ENCODE measurements at regions not wholly inside any gene's neighbourhood (a gene's known extent, or its start where the extent isn't known, plus 50 kb on each side); places are given as distances from the start of the nearest gene placed in this dataset.

DNA sequence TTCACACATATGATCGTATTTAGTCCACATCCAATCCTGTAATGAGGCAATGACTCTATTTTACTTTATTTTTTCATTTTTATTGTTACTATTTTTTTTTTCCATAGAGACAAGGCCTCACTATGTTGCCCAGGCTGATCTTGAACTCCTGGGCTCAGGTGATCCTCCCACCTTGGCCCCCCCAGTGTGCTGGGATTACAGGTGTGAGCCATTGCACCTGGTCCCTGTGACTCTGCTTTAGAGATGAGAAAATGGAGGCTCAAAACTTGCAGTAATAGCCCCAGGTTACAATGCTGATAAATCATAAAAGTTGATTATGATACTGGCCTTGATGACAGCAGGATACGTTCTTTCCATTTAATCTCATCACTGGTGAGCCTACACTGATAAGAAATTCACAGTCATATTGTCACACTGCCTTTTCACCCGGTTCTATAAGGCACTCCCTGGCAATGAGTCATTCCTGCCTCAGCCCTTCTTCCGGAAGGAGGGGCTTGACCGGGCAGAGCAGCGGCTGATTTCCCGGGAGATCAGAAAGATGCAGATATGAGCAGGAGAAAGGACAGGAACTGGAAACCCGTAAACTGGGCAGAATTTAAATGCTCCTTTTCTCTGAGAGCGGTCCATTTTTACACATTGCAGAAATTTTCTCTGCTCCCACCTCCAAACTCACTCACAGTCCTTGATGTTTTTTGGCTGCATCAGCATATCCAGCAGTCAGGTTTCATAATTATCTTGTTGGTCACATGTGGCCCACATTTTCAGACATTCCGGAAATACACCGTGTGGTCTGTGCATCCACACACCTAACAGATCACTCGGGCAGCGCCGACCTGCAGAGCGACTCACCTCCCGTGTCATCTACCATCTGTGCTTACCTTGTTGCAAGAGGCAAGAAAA is 616.4 kb downstream of the EFNB2 start:
- no peaks in the 10 kb centered on the region for H3K27me3 ChIP-seq
- no peaks in the 10 kb centered on the region for H3K36me3 ChIP-seq
- no peaks in the 10 kb centered on the region for H3K4me1 ChIP-seq
- intact Hi-C loops (cut with DNase I): no loop called here
- DNase-seq (ENCODE audit: low spot score in 2 of 2): no peak
- no peaks in the 10 kb centered on the region for H3K9me3 ChIP-seq
- H3K27ac ChIP-seq: no peak overlapping the region
- H3K4me3 ChIP-seq: no peak overlapping the region
- TF ChIP-seq, protein P1, sequence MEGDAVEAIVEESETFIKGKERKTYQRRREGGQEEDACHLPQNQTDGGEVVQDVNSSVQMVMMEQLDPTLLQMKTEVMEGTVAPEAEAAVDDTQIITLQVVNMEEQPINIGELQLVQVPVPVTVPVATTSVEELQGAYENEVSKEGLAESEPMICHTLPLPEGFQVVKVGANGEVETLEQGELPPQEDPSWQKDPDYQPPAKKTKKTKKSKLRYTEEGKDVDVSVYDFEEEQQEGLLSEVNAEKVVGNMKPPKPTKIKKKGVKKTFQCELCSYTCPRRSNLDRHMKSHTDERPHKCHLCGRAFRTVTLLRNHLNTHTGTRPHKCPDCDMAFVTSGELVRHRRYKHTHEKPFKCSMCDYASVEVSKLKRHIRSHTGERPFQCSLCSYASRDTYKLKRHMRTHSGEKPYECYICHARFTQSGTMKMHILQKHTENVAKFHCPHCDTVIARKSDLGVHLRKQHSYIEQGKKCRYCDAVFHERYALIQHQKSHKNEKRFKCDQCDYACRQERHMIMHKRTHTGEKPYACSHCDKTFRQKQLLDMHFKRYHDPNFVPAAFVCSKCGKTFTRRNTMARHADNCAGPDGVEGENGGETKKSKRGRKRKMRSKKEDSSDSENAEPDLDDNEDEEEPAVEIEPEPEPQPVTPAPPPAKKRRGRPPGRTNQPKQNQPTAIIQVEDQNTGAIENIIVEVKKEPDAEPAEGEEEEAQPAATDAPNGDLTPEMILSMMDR (IDR thresholded peaks at IDR 0.05): no peak

- intact Hi-C loops (cut with DNase I): no loop called here
- DNase-seq (ENCODE audit: low spot score in 2 of 2): no peak
- H3K4me1 ChIP-seq: no peaks in the 10 kb centered on the region
- no peaks in the 10 kb centered on the region for H3K27me3 ChIP-seq
- H3K9me3 ChIP-seq: no peaks in the 10 kb centered on the region
- H3K27ac ChIP-seq: no peak overlapping the region
- TF ChIP-seq, protein P1 (IDR thresholded peaks at IDR 0.05): no peak
- H3K4me3 ChIP-seq: no peak overlapping the region
- H3K36me3 ChIP-seq: no peaks in the 10 kb centered on the region
Observed at GRCh38 chr13:105915146-105915850, 620.2 kb downstream of the EFNB2 start.

- H3K27me3 ChIP-seq: no peaks in the 10 kb centered on the region
- H3K36me3 ChIP-seq: no peaks in the 10 kb centered on the region
- H3K4me3 ChIP-seq: no peak overlapping the region
- no peak for DNase-seq (ENCODE audit: low spot score in 2 of 2)
- no peak overlapping the region for H3K27ac ChIP-seq
- H3K9me3 ChIP-seq: no peaks in the 10 kb centered on the region
- TF ChIP-seq, protein P1 (IDR thresholded peaks at IDR 0.05): no peak
- H3K4me1 ChIP-seq: no peaks in the 10 kb centered on the region
- intact Hi-C loops (cut with DNase I): no loop called here
Observed at GRCh38 chr13:105914291-105915036, 621.0 kb downstream of the EFNB2 start.

- Histone ChIP-seq H3K36me3 (no peaks in the 10 kb centered on the region), H3K9me3 (no peaks in the 10 kb centered on the region), H3K4me1 (no peaks in the 10 kb centered on the region), H3K27ac (no peak overlapping the region), H3K27me3 (no peaks in the 10 kb centered on the region), H3K4me3 (no peak overlapping the region)
- no peak for DNase-seq (ENCODE audit: low spot score in 2 of 2)
- TF ChIP-seq, protein P1 (IDR thresholded peaks at IDR 0.05): no peak
- intact Hi-C loops (cut with DNase I): no loop called here
Observed at GRCh38 chr13:105908586-105908985, 626.9 kb downstream of the EFNB2 start.

DNA sequence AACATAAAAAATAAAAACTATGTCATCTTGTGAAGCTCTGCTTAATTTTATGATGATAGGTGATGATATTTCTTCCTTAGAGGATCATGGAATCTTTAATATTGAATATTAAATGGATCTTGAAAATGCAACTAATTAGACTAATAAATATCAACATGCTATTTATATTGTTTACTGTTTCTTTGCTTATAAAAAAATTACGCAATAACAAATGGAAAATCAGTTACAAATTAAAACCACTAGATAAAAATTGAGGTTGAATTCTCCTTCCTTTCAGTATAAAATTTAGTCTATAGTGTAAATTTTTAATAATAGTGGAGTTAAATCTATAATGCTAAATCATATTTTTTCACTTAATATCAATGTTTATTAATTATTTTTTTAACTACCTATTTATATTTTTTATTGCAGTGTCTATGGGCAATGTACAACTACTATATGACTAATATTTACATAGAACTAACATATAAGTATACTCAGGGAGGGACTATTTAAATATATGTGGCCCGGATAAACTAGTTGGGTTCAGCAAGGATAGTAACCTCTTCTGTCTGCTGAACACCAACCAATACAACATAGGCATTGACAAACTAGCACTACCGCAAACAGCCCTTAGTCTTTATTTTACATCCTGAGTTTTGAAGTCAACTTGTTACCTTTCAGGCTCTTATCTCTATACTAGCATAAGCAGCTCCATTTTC is 628.0 kb downstream of the EFNB2 start:
- intact Hi-C loops (cut with DNase I): no loop called here
- H3K36me3 ChIP-seq: no peaks in the 10 kb centered on the region
- TF ChIP-seq, protein P1 (IDR thresholded peaks at IDR 0.05): no peak

More for the DNA sequence above, 628.0 kb downstream of the EFNB2 start:
- no peak overlapping the region for H3K4me3 ChIP-seq
- H3K27ac ChIP-seq: no peak overlapping the region
- H3K9me3 ChIP-seq: no peaks in the 10 kb centered on the region
- H3K27me3 ChIP-seq: no peaks in the 10 kb centered on the region
- DNase-seq (ENCODE audit: low spot score in 2 of 2): no peak
- H3K4me1 ChIP-seq: no peaks in the 10 kb centered on the region

Measured in ascending aorta (tissue), 2 donors.